GM12878 (cell line): ENCODE measurements at regions not wholly inside any gene's neighbourhood (a gene's known extent, or its start where the extent isn't known, plus 50 kb on each side); places are given as distances from the start of the nearest gene placed in this dataset.
"Not testable (repeated sequence)": the region's sequence is repeated elsewhere in the genome, so short reads cannot be mapped to it uniquely, and the experiment has no call there.

ENCODE experiments used
- ATAC-seq: fragments of 200-7000 bp; cut with Tn5 transposase; 3 replicates; pipeline ENCODE4 v1.9.1; 2020; ENCODE audit warnings: mild to moderate bottlenecking, moderate library complexity
- BruUV-seq: library from RNA; stranded (reverse); fragments of 400-500 nt; replicated peaks from 2 replicates; lab custom pipeline; 2021; lab: Mats Ljungman, UMichigan
- CTCF ChIA-PET: fragments of 300-600 bp; sonication (Branson Sonifier 250); formaldehyde crosslinking; extraction: SDS; loops from one replicate; lab custom pipeline; 2021; ENCODE audit warnings: inconsistent platforms; lab: Yijun Ruan, JAX
- POLR2A ChIA-PET: fragments of 350-600 bp; formaldehyde crosslinking; extraction: SDS; loops from one replicate; lab custom pipeline; 2021; ENCODE audit warnings: inconsistent platforms; lab: Charles Lee
- RAD21 ChIA-PET: fragments of 300-600 bp; sonication (Branson Sonifier 250); formaldehyde crosslinking; loops from one replicate; lab custom pipeline; 2023; ENCODE audit warnings: antibody characterized with exemption; ENCODE audit not compliant: unreplicated experiment; lab: Charles Lee
- SMC1A ChIA-PET: fragments of 300-600 bp; sonication (Branson Sonifier 250); formaldehyde crosslinking; loops from one replicate; lab custom pipeline; 2023; ENCODE audit not compliant: unreplicated experiment, uncharacterized antibody; lab: Charles Lee
- DNase-seq: peaks from one replicate; pipeline ENCODE4 v3.0.0-alpha.2; 2011; ENCODE audit warnings: low read depth, low spot score
- FAIRE-seq: peaks from 3 replicates; lab custom pipeline; 2011; peaks lifted over from hg19 to GRCh38; lab: Jason Lieb, UNC
- H2AFZ ChIP-seq: 2 replicates; pipeline ENCODE4 v1.6.0; 2011; ENCODE audit warnings: low read depth, low read length, control low read depth; ENCODE audit not compliant: control insufficient read depth
- H3K27ac ChIP-seq: 2 replicates; pipeline ENCODE4 v1.5.1; 2011; ENCODE audit warnings: control low read depth; ENCODE audit not compliant: control insufficient read depth, insufficient read depth
- H3K27me3 ChIP-seq, 2 experiments: replicated peaks in 1 of 2; 2 replicates each; pipeline versions ENCODE4 v1.6.0 to v1.6.1; 2011; ENCODE audit warnings: low read length in 1 of 2; ENCODE audit not compliant: control insufficient read depth in 2 of 2, insufficient read depth in 2 of 2
- H3K36me3 ChIP-seq, 2 experiments: 2 replicates each; pipeline ENCODE4 v1.5.1; 2011; ENCODE audit warnings: low read length in 1 of 2; ENCODE audit not compliant: control insufficient read depth in 2 of 2, insufficient read depth in 2 of 2
- H3K4me1 ChIP-seq: 2 replicates; pipeline ENCODE4 v1.6.1; 2011; ENCODE audit warnings: mild to moderate bottlenecking, low read length, moderate library complexity, mixed read lengths; ENCODE audit not compliant: control insufficient read depth, insufficient read depth
- H3K4me2 ChIP-seq: 2 replicates; pipeline ENCODE4 v1.6.0; 2011; ENCODE audit warnings: control low read depth; ENCODE audit not compliant: control insufficient read depth, insufficient read depth
- H3K4me3 ChIP-seq: fragments of 200-600 bp; sonication (generic); 2 replicates; pipeline ENCODE4 v1.5.1; 2016
- H3K79me2 ChIP-seq: 2 replicates; pipeline ENCODE4 v1.6.0; 2011; ENCODE audit warnings: low read length; ENCODE audit not compliant: control insufficient read depth, insufficient read depth
- H3K9ac ChIP-seq: 2 replicates; pipeline ENCODE4 v1.8.0; 2011; ENCODE audit warnings: low read length, control low read depth, mixed read lengths; ENCODE audit not compliant: control insufficient read depth, insufficient read depth
- H3K9me3 ChIP-seq: replicated peaks from 3 replicates; pipeline ENCODE4 v1.5.1; 2011; ENCODE audit warnings: mild to moderate bottlenecking, low read length; ENCODE audit not compliant: control insufficient read depth, insufficient read depth
- H4K20me1 ChIP-seq: 2 replicates; pipeline ENCODE4 v1.6.0; 2011; ENCODE audit not compliant: control insufficient read depth, insufficient read depth
- WGBS: methylation state at CpG from one replicate; pipeline ENCODE4 v1.1.6; 2016; ENCODE audit warnings: low lambda C conversion rate; ENCODE audit not compliant: insufficient replicate concordance, insufficient coverage; ENCODE audit errors: missing lambda C conversion rate; 5-methylcytosine and 5-hydroxymethylcytosine counted together
- in situ Hi-C: fragments of 300-500 bp; cut with MboI; formaldehyde crosslinking; loops from 9 replicates; pipeline ENCODE4 v1.14.3; 2018; ENCODE audit warnings: mixed read lengths
- intact Hi-C: fragments of 100-400 bp; cut with micrococcal nuclease; formaldehyde crosslinking; loops from one replicate; pipeline ENCODE4 v1.14.2; 2022; ENCODE audit not compliant: unreplicated experiment

DNA sequence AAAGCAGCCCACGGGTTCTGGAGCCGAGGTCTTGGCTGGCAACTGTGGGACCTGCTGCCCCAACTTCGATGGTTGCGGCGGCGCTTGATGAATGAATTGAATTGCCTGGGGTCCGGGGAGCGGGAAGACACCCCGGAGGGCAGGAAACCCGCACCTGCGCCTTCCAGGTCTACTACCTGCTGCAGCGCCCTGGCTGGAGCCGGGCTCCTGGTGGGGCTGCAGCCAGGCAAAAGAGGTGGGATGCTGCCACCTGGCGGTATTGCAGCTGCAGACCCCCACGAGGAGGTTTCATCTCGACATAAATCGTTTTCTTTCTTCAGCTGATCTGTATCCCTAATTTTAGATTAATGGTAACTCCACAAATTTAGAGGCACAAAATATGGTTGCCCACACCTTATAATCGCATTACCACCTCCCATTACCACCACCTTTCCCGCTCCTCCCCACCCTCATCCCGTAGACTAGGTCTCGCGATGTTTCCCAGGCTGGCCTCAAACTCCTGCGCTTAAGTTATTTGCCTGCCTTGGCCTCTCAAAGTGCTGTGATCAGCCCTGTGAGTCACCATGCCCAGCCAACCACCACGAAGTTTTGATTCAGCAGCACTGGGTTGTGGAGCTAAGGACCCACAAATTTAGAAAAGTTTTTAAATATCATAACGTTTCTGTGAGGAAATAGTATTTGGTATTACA lies 1492.4 kb upstream of the DEFB115 start:
- DNase-seq, RAD21 ChIA-PET, FAIRE-seq, BruUV-seq, SMC1A ChIA-PET, H3K9me3 ChIP-seq, POLR2A ChIA-PET, H3K4me2 ChIP-seq, H3K36me3 ChIP-seq, H3K4me3 ChIP-seq, CTCF ChIA-PET, H3K4me1 ChIP-seq, H2AFZ ChIP-seq, H3K27me3 ChIP-seq, intact Hi-C loops, in situ Hi-C loops, H3K27ac ChIP-seq, H4K20me1 ChIP-seq, ATAC-seq, H3K9ac ChIP-seq, H3K79me2 ChIP-seq: not testable (repeated sequence)
- WGBS = 46% methylated on average over 24 of the region's 25 CpGs

DNA sequence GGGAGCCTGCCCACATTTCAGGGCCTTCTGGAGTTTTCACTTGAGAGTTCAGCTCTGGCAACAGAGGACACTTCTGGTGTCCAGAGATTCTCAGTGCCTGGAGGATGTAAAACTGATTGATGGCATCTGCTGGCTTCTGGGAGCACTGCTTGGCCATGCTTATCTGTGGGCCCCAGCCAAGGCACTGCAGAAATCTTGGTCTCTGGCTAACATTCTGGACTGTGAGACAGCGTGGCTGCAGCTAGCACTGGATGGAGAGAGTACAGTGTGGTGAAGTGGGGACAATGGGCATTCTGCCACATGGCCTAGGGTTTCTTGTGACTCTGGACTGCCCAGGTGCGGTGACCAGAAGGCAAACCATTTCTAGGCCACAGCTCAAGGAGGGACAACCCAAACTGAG lies 1479.4 kb upstream of the DEFB115 start:
- H4K20me1 ChIP-seq, H3K36me3 ChIP-seq, RAD21 ChIA-PET, H2AFZ ChIP-seq, H3K4me2 ChIP-seq, FAIRE-seq, POLR2A ChIA-PET, H3K4me1 ChIP-seq, CTCF ChIA-PET, ATAC-seq, H3K27ac ChIP-seq, intact Hi-C loops, H3K27me3 ChIP-seq, H3K9ac ChIP-seq, DNase-seq, SMC1A ChIA-PET, H3K9me3 ChIP-seq, H3K79me2 ChIP-seq, BruUV-seq, H3K4me3 ChIP-seq, in situ Hi-C loops: not testable (repeated sequence)
- 0% methylated on average over 2 of the region's 2 CpGs for WGBS

DNA sequence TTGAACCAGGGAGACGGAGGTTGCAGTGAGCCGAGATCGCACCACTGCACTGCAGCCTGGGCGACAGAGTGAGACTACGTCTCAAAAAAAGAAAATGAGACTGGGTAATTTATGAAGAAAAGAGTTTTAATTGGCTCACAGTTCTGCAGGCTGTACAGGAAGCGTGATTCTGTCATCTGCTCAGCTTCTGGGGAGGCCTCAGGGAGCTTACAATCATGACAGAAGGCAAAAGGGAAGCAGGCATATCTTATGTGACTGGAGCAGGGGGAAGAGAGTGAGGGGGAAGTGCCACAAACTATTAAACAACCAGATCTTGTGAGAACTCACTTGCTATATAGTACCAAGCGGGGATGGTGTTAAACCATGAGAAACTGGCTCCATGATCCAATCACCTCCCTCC lies 1476.2 kb upstream of the DEFB115 start:
- H3K9me3 ChIP-seq, RAD21 ChIA-PET, CTCF ChIA-PET, H3K27me3 ChIP-seq, H3K9ac ChIP-seq, intact Hi-C loops, H3K4me3 ChIP-seq, H3K79me2 ChIP-seq, SMC1A ChIA-PET, DNase-seq, ATAC-seq, H3K27ac ChIP-seq, H3K36me3 ChIP-seq, H2AFZ ChIP-seq, H3K4me1 ChIP-seq, in situ Hi-C loops, H3K4me2 ChIP-seq, H4K20me1 ChIP-seq, BruUV-seq, POLR2A ChIA-PET, FAIRE-seq: not testable (repeated sequence)
- 43% methylated on average over 7 of the region's 7 CpGs for WGBS

DNA sequence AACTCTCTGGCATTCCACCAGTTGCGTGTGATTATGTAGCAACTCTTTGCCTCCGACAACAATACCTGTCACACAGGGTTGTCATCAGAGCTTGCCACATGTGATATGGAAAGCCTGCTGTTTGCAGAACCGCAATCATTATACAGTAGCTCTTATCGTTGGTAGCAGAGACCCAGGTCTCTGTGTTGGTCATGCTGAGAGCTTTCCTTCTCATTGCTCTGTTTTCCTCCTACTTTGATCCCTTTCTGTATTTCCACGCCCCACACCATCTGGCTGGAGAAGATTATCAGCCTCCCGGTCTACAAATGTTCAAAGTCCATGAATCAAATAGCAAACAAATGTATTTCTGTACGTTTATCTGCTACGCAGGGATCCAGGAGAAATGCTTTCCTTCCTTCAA lies 1475.6 kb upstream of the DEFB115 start:
- H3K9ac ChIP-seq, SMC1A ChIA-PET, H3K4me3 ChIP-seq, H4K20me1 ChIP-seq, in situ Hi-C loops, FAIRE-seq, H3K27ac ChIP-seq, H3K79me2 ChIP-seq, H3K9me3 ChIP-seq, CTCF ChIA-PET, BruUV-seq, H3K36me3 ChIP-seq, POLR2A ChIA-PET, ATAC-seq, H3K4me2 ChIP-seq, H2AFZ ChIP-seq, H3K4me1 ChIP-seq, intact Hi-C loops, RAD21 ChIA-PET, DNase-seq, H3K27me3 ChIP-seq: not testable (repeated sequence)
- WGBS = 34% methylated on average over 8 of the region's 8 CpGs
